SK-N-SH (cell line): ENCODE measurements at regions not wholly inside any gene's neighbourhood (a gene's known extent, or its start where the extent isn't known, plus 50 kb on each side); places are given as distances from the start of the nearest gene placed in this dataset.

Experiments
- CTCF ChIA-PET: fragments of 300-600, 350-600 bp; formaldehyde crosslinking; extraction: SDS; loops from one replicate; lab custom pipeline; 2021; lab: Yijun Ruan, JAX
- POLR2A ChIA-PET: fragments of 350-600 bp; sonication (Branson Sonifier 250); formaldehyde crosslinking; extraction: SDS; loops from one replicate; lab custom pipeline; 2020; ENCODE audit warnings: antibody characterized with exemption, inconsistent platforms; lab: Yijun Ruan, JAX
- DNase-seq: peaks from one replicate; pipeline ENCODE4 v3.0.0; 2012
- H2AFZ ChIP-seq: fragments of 200-600 bp; sonication (generic); 2 replicates; pipeline ENCODE4 v1.8.1; 2016; ENCODE audit warnings: antibody characterized with exemption, mild to moderate bottlenecking, low read depth
- H3F3A ChIP-seq: fragments of 200-600 bp; sonication (generic); replicated peaks from 2 replicates; pipeline ENCODE3; 2016; ENCODE audit warnings: antibody characterized with exemption, mild to moderate bottlenecking; ENCODE audit not compliant: insufficient read depth
- H3K27ac ChIP-seq, 2 experiments: fragments of 200-500 bp in 1 of 2; fragments of 200-600 bp in 1 of 2; sonication (Bioruptor generic) in 1 of 2; sonication (generic), shearing (Covaris generic) in 1 of 2; 2 replicates each; pipeline versions ENCODE4 v1.5.1 to v1.6.1; 2014 to 2016; ENCODE audit warnings: low read depth in 2 of 2, inconsistent platforms in 1 of 2, low read length in 1 of 2, mild to moderate bottlenecking in 1 of 2, mixed read lengths in 1 of 2
- H3K27me3 ChIP-seq: fragments of 200-600 bp; sonication (generic), shearing (Covaris generic); 2 replicates; pipeline ENCODE4 v1.6.1; 2016; ENCODE audit warnings: mixed run types; ENCODE audit not compliant: insufficient read depth
- H3K36me3 ChIP-seq, 2 experiments: fragments of 200-500 bp in 1 of 2; fragments of 200-600 bp in 1 of 2; sonication (Bioruptor generic) in 1 of 2; sonication (generic) in 1 of 2; replicated peaks in 1 of 2; 2 replicates each; pipeline versions ENCODE3 to v1.5.1; 2014 to 2016; ENCODE audit warnings: low read length in 1 of 2, mild to moderate bottlenecking in 1 of 2; ENCODE audit not compliant: insufficient read depth in 2 of 2, control insufficient read depth in 1 of 2
- H3K4me1 ChIP-seq, 2 experiments: fragments of 200-500 bp in 1 of 2; fragments of 200-600 bp in 1 of 2; sonication (Bioruptor generic) in 1 of 2; sonication (generic), shearing (Covaris generic) in 1 of 2; 2 replicates each; pipeline versions ENCODE4 v1.5.1 to v1.6.1; 2014 to 2016; ENCODE audit warnings: low read depth in 1 of 2, low read length in 1 of 2, mixed run types in 1 of 2; ENCODE audit not compliant: insufficient read depth in 2 of 2, control insufficient read depth in 1 of 2
- H3K4me2 ChIP-seq: fragments of 200-600 bp; sonication (generic), shearing (Covaris generic); 2 replicates; pipeline ENCODE4 v1.6.1; 2017; ENCODE audit warnings: mixed run types
- H3K4me3 ChIP-seq, 2 experiments: fragments of 200-500 bp in 1 of 2; fragments of 200-600 bp in 1 of 2; sonication (Bioruptor generic) in 1 of 2; sonication (generic), shearing (Covaris generic) in 1 of 2; 2 replicates each; pipeline versions ENCODE4 v1.5.1 to v1.8.1; 2014 to 2016; ENCODE audit warnings: low read depth in 2 of 2, inconsistent platforms in 1 of 2, low read length in 1 of 2, mild to moderate bottlenecking in 1 of 2, mixed read lengths in 1 of 2, moderate library complexity in 1 of 2
- H3K79me2 ChIP-seq: fragments of 200-600 bp; sonication (generic); 2 replicates; pipeline ENCODE4 v1.8.1; 2017; ENCODE audit warnings: mild to moderate bottlenecking; ENCODE audit not compliant: insufficient read depth
- H3K9ac ChIP-seq: fragments of 200-600 bp; sonication (generic); 2 replicates; pipeline ENCODE4 v1.6.1; 2017; ENCODE audit warnings: mixed run types
- H3K9me2 ChIP-seq: fragments of 200-600 bp; sonication (generic); 2 replicates; pipeline ENCODE4 v1.6.1; 2017; ENCODE audit warnings: mixed run types
- H3K9me3 ChIP-seq: fragments of 200-600 bp; sonication (generic); 2 replicates; pipeline ENCODE4 v1.6.1; 2017; ENCODE audit warnings: mixed run types, mild to moderate bottlenecking, moderate library complexity
- H4K20me1 ChIP-seq: fragments of 200-600 bp; sonication (generic); 2 replicates; pipeline ENCODE4 v1.6.1; 2017; ENCODE audit warnings: mild to moderate bottlenecking, mixed run types; ENCODE audit not compliant: insufficient read depth
- FOSL2 ChIP-seq: IDR thresholded peaks from 2 replicates; pipeline ENCODE4 v1.4.0; 2012; ENCODE audit warnings: low read depth, mild to moderate bottlenecking, moderate library complexity, borderline replicate concordance
- GABPA ChIP-seq: IDR thresholded peaks from 2 replicates; pipeline ENCODE4 v1.4.0; 2012; ENCODE audit warnings: low read depth, mild to moderate bottlenecking
- GATA2 ChIP-seq: sonication (generic); formaldehyde crosslinking; IDR thresholded peaks from 2 replicates; pipeline ENCODE4 v1.5.0; 2020; ENCODE audit warnings: mild to moderate bottlenecking, missing genetic modification reagents
- NRF1 ChIP-seq: IDR thresholded peaks from 2 replicates; pipeline ENCODE4 v1.6.1; 2012; ENCODE audit warnings: low read depth, mild to moderate bottlenecking, low read length
- RAD21 ChIP-seq: IDR thresholded peaks from 2 replicates; pipeline ENCODE4 v1.6.1; 2012; ENCODE audit warnings: mild to moderate bottlenecking, low read length
- RFX5 ChIP-seq: IDR thresholded peaks from 2 replicates; pipeline ENCODE4 v1.6.1; 2012; ENCODE audit warnings: mild to moderate bottlenecking, improper control_type of control experiment, low read length
- SIN3A ChIP-seq: IDR thresholded peaks from 2 replicates; pipeline ENCODE4 v1.6.1; 2012; ENCODE audit warnings: low read depth, mild to moderate bottlenecking, low read length, moderate library complexity, borderline replicate concordance
- WGBS: methylation state at CpG from one replicate; pipeline ENCODE4 v1.1.6; 2017; ENCODE audit warnings: low lambda C conversion rate; 5-methylcytosine and 5-hydroxymethylcytosine counted together
- TF ChIP-seq, protein P1 (sequence below): IDR thresholded peaks from 2 replicates; pipeline ENCODE4 v1.4.0; 2012; ENCODE audit warnings: low read depth
- TF ChIP-seq, protein P2 (sequence below): fragments of 200-600 bp; sonication (generic); IDR thresholded peaks from 2 replicates; pipeline ENCODE4 v1.6.1; 2017; ENCODE audit warnings: antibody characterized with exemption, mild to moderate bottlenecking, moderate library complexity
- TF ChIP-seq, protein P3 (sequence below): IDR thresholded peaks from 2 replicates; pipeline ENCODE4; 2012

DNA sequence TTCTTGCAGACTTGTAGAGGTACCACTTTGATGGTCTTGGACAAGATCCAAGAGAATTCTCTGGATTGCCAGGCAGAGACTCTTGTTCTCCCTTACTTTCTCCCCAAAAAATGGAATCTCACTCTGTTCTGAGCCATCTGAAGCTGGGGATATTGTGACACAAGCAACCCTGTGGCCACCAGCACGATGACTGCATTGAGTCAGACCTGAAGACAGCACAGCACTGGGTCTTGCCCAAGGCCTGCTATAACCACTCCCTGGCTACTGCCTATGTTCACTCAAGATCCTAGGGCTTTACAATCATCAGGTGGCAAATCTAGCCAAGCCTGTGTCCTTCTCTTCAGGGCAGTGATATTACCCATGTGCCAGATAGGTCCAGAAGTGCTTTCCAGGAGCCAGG, 202.5 kb upstream of the SERP2 start:
- CTCF ChIA-PET = no interaction called here
- no peaks in the 10 kb centered on the region for H4K20me1 ChIP-seq
- H3K4me3 ChIP-seq = no peak overlapping the region
- POLR2A ChIA-PET = no interaction called here
- no peaks in the 10 kb centered on the region for H3F3A ChIP-seq
- no peaks in the 10 kb centered on the region for H3K27me3 ChIP-seq
- H3K36me3 ChIP-seq = no peaks in the 10 kb centered on the region
- no peaks in the 10 kb centered on the region for H3K9me3 ChIP-seq
- no peak overlapping the region for H3K9ac ChIP-seq
- H3K27ac ChIP-seq = no peak overlapping the region
- peaks cover 0 to 7% of the 10 kb centered on the region in 2 experiments; a peak in 1 of 4 replicates for H3K4me1 ChIP-seq
- no peaks in the 10 kb centered on the region for H3K79me2 ChIP-seq
- H3K4me2 ChIP-seq = no peak overlapping the region
- no peak overlapping the region for H2AFZ ChIP-seq
- no peak for DNase-seq
- 43% methylated on average over 1 of the region's 1 CpG for WGBS
- no peaks in the 10 kb centered on the region for H3K9me2 ChIP-seq
- TF ChIP-seq, protein P1, sequence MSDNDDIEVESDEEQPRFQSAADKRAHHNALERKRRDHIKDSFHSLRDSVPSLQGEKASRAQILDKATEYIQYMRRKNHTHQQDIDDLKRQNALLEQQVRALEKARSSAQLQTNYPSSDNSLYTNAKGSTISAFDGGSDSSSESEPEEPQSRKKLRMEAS = no peak
- TF ChIP-seq NRF1 (no peak), FOSL2 (no peak), RFX5 (no peak), GATA2 (CRISPR knock-in tag) (no peak), SIN3A (no peak)
- TF ChIP-seq, protein P2, sequence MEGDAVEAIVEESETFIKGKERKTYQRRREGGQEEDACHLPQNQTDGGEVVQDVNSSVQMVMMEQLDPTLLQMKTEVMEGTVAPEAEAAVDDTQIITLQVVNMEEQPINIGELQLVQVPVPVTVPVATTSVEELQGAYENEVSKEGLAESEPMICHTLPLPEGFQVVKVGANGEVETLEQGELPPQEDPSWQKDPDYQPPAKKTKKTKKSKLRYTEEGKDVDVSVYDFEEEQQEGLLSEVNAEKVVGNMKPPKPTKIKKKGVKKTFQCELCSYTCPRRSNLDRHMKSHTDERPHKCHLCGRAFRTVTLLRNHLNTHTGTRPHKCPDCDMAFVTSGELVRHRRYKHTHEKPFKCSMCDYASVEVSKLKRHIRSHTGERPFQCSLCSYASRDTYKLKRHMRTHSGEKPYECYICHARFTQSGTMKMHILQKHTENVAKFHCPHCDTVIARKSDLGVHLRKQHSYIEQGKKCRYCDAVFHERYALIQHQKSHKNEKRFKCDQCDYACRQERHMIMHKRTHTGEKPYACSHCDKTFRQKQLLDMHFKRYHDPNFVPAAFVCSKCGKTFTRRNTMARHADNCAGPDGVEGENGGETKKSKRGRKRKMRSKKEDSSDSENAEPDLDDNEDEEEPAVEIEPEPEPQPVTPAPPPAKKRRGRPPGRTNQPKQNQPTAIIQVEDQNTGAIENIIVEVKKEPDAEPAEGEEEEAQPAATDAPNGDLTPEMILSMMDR = no peak
- TF ChIP-seq, protein P3, sequence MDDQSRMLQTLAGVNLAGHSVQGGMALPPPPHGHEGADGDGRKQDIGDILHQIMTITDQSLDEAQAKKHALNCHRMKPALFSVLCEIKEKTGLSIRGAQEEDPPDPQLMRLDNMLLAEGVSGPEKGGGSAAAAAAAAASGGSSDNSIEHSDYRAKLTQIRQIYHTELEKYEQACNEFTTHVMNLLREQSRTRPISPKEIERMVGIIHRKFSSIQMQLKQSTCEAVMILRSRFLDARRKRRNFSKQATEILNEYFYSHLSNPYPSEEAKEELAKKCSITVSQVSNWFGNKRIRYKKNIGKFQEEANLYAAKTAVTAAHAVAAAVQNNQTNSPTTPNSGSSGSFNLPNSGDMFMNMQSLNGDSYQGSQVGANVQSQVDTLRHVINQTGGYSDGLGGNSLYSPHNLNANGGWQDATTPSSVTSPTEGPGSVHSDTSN = no peak
- TF ChIP-seq, all 33 proteins: peak for 0

DNA sequence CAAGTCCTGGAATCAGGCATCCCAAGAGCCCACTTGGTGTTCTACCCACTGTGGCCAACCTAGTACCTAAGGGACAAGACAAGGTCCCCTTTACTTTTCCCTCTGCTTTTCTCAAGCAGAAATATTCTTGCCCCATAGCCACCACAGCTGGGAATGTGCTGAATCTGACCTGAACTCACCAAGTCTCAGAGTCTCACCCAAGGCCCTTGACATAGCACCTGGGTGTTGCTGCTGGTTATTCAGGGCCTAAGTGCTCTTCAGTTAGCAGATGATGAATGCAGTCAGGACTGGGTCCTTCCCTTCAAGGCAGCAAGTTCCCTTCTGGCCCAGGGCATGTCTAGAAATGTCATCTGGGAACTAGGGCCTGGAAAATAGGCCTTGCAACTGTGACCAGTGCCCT, 201.8 kb upstream of the SERP2 start:
- no peak for DNase-seq
- no peak overlapping the region for H2AFZ ChIP-seq
- H3K9me2 ChIP-seq = no peaks in the 10 kb centered on the region
- no peaks in the 10 kb centered on the region for H3K27me3 ChIP-seq
- peaks cover 0 to 7% of the 10 kb centered on the region in 2 experiments; a peak in 1 of 4 replicates for H3K4me1 ChIP-seq
- no peak overlapping the region for H3K4me2 ChIP-seq
- H3K4me3 ChIP-seq = no peak overlapping the region
- H4K20me1 ChIP-seq = no peaks in the 10 kb centered on the region
- POLR2A ChIA-PET = no interaction called here
- no peak overlapping the region for H3K27ac ChIP-seq
- no peaks in the 10 kb centered on the region for H3K9me3 ChIP-seq
- H3F3A ChIP-seq = no peaks in the 10 kb centered on the region
- H3K79me2 ChIP-seq = no peaks in the 10 kb centered on the region
- CTCF ChIA-PET = no interaction called here
- no peaks in the 10 kb centered on the region for H3K36me3 ChIP-seq
- TF ChIP-seq GABPA (no peak), RAD21 (no peak), RFX5 (no peak)
- no peak overlapping the region for H3K9ac ChIP-seq
